Esophagus muscularis mucosa (tissue), 3 donors: ENCODE measurements at regions not wholly inside any gene's neighbourhood (a gene's known extent, or its start where the extent isn't known, plus 50 kb on each side); places are given as distances from the start of the nearest gene placed in this dataset.

ENCODE experiments used
- POLR2A ChIP-seq: fragments of 450-650 bp; IDR thresholded peaks from one replicate; pipeline ENCODE4 v1.6.1; 2017; ENCODE audit warnings: antibody characterized with exemption, moderate library complexity, mild to moderate bottlenecking, low read depth
- TF ChIP-seq, protein P1 (sequence below), 3 experiments: fragments of 200-600 bp in 2 of 3; fragments of 450-650 bp in 1 of 3; sonication (generic) in 2 of 3; IDR thresholded peaks; one replicate each; pipeline ENCODE4 v1.5.1; 2017 to 2019; ENCODE audit warnings: antibody characterized with exemption in 3 of 3, mild to moderate bottlenecking in 2 of 3, moderate library complexity in 1 of 3

- TF ChIP-seq POLR2A: no peak
- TF ChIP-seq, protein P1, sequence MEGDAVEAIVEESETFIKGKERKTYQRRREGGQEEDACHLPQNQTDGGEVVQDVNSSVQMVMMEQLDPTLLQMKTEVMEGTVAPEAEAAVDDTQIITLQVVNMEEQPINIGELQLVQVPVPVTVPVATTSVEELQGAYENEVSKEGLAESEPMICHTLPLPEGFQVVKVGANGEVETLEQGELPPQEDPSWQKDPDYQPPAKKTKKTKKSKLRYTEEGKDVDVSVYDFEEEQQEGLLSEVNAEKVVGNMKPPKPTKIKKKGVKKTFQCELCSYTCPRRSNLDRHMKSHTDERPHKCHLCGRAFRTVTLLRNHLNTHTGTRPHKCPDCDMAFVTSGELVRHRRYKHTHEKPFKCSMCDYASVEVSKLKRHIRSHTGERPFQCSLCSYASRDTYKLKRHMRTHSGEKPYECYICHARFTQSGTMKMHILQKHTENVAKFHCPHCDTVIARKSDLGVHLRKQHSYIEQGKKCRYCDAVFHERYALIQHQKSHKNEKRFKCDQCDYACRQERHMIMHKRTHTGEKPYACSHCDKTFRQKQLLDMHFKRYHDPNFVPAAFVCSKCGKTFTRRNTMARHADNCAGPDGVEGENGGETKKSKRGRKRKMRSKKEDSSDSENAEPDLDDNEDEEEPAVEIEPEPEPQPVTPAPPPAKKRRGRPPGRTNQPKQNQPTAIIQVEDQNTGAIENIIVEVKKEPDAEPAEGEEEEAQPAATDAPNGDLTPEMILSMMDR (IDR thresholded peaks at IDR 0.05): no peak
Measured at GRCh38 chr2:76080154-76080553, 369.4 kb upstream of the GCFC2 start.
